Stomach (tissue), 4 donors: ENCODE measurements at regions not wholly inside any gene's neighbourhood (a gene's known extent, or its start where the extent isn't known, plus 50 kb on each side); places are given as distances from the start of the nearest gene placed in this dataset.

Experiments
- EP300 ChIP-seq: sonication (generic); formaldehyde crosslinking; IDR thresholded peaks from one replicate; pipeline ENCODE4 v1.6.1; 2017; ENCODE audit warnings: antibody characterized with exemption
- POLR2A ChIP-seq, 4 donors: fragments of 450-650 bp; IDR thresholded peaks; one replicate each; pipeline ENCODE4 v1.6.1; 2016; ENCODE audit warnings: antibody characterized with exemption in 4 of 4, control low read depth in 2 of 4, mild to moderate bottlenecking in 1 of 4, moderate library complexity in 1 of 4
- POLR2AphosphoS5 ChIP-seq, 3 donors: sonication (generic); formaldehyde crosslinking; IDR thresholded peaks; one replicate each; pipeline ENCODE4 v1.6.1; 2016; ENCODE audit warnings: antibody characterized with exemption in 3 of 3
- TF ChIP-seq, protein P1 (sequence below), 7 experiments: fragments of 450-650 bp in 4 of 7; fragments of 200-600 bp in 3 of 7; sonication (generic) in 3 of 7; IDR thresholded peaks; one replicate each; pipeline ENCODE4 v1.5.1; 2016 to 2019; ENCODE audit warnings: antibody characterized with exemption in 7 of 7, control low read depth in 2 of 7, mild to moderate bottlenecking in 1 of 7

DNA sequence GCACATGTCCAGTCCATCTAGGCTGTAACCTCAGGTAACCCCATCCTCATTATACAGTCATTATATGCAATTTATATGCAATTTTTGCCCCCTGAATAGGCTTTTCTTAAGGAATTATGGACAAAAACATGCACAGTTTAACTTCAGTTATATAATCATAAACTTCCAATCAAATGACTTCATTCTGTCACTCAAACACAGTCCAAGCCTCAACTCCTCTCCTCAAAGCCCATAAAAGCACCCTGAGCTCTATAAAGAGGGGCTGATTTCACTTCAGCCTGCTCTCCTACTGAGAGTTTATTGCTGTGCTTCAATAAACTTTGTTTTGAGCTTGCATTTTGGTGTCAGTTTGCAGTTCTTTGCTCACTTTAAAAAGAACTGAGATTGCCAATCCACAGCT, 1805.5 kb downstream of the BRINP3 start:
- TF ChIP-seq POLR2AphosphoS5 (IDR thresholded peaks at IDR 0.05) (no peak), EP300 (no peak), POLR2A (IDR thresholded peaks at IDR 0.05) (no peak)
- TF ChIP-seq, protein P1, sequence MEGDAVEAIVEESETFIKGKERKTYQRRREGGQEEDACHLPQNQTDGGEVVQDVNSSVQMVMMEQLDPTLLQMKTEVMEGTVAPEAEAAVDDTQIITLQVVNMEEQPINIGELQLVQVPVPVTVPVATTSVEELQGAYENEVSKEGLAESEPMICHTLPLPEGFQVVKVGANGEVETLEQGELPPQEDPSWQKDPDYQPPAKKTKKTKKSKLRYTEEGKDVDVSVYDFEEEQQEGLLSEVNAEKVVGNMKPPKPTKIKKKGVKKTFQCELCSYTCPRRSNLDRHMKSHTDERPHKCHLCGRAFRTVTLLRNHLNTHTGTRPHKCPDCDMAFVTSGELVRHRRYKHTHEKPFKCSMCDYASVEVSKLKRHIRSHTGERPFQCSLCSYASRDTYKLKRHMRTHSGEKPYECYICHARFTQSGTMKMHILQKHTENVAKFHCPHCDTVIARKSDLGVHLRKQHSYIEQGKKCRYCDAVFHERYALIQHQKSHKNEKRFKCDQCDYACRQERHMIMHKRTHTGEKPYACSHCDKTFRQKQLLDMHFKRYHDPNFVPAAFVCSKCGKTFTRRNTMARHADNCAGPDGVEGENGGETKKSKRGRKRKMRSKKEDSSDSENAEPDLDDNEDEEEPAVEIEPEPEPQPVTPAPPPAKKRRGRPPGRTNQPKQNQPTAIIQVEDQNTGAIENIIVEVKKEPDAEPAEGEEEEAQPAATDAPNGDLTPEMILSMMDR (IDR thresholded peaks at IDR 0.05), result no peak
